NCI-H1092 (cell line): ENCODE measurements at regions not wholly inside any gene's neighbourhood (a gene's known extent, or its start where the extent isn't known, plus 50 kb on each side); places are given as distances from the start of the nearest gene placed in this dataset.

Experiments used
- DNase-seq: peaks from one replicate; lab custom pipeline; 2025; lab: John Stamatoyannopoulos, UW

- no peak for DNase-seq
These were observed 128.4 kb upstream of the RAB11FIP2 start for GRCh38 chr10:118175148-118175547.

GRCh38 chr10:118173296-118173695 is 126.6 kb upstream of the RAB11FIP2 start:
- DNase-seq, result no peak

GRCh38 chr10:118171861-118172260 is 125.1 kb upstream of the RAB11FIP2 start:
- DNase-seq, result no peak

GRCh38 chr10:118167056-118167700 is 120.4 kb upstream of the RAB11FIP2 start:
- no peak for DNase-seq

- DNase-seq, result no peak
These were observed 116.5 kb upstream of the RAB11FIP2 start for GRCh38 chr10:118163217-118163616.

GRCh38 chr10:118161461-118162246 is 114.9 kb upstream of the RAB11FIP2 start:
- DNase-seq, result no peak

GRCh38 chr10:118153287-118153686 is 106.5 kb upstream of the RAB11FIP2 start:
- no peak for DNase-seq

- no peak for DNase-seq
These were observed 104.7 kb upstream of the RAB11FIP2 start for GRCh38 chr10:118151461-118151860.

- DNase-seq, result no peak
These were observed 101.5 kb upstream of the RAB11FIP2 start for GRCh38 chr10:118148247-118148646.

GRCh38 chr10:118145256-118145655 is 98.5 kb upstream of the RAB11FIP2 start:
- no peak for DNase-seq

- DNase-seq, result no peak
These were observed 94.7 kb upstream of the RAB11FIP2 start for GRCh38 chr10:118141471-118141870.

GRCh38 chr10:118139321-118139720 is 92.6 kb upstream of the RAB11FIP2 start:
- DNase-seq, result no peak

- DNase-seq, result no peak
These were observed 81.9 kb upstream of the RAB11FIP2 start for GRCh38 chr10:118128675-118129074.

- no peak for DNase-seq
These were observed 72.0 kb upstream of the RAB11FIP2 start for GRCh38 chr10:118118716-118119115.

GRCh38 chr10:118116715-118117449 is 70.1 kb upstream of the RAB11FIP2 start:
- no peak for DNase-seq

- DNase-seq, result no peak
These were observed 69.6 kb upstream of the RAB11FIP2 start for GRCh38 chr10:118116362-118116714.

GRCh38 chr10:118115701-118116100 is 69.0 kb upstream of the RAB11FIP2 start:
- no peak for DNase-seq

GRCh38 chr10:118114992-118115391 is 68.3 kb upstream of the RAB11FIP2 start:
- DNase-seq, result no peak

GRCh38 chr10:118112543-118113125 is 65.9 kb upstream of the RAB11FIP2 start:
- DNase-seq, result no peak

- DNase-seq, result no peak
These were observed 64.0 kb upstream of the RAB11FIP2 start for GRCh38 chr10:118110750-118111149.

GRCh38 chr10:118108194-118109026 is 61.7 kb upstream of the RAB11FIP2 start:
- DNase-seq, result peak; percentile 24

- no peak for DNase-seq
These were observed 60.8 kb upstream of the RAB11FIP2 start for GRCh38 chr10:118107541-118107940.
